Liver (tissue), 8 donors: ENCODE measurements at regions not wholly inside any gene's neighbourhood (a gene's known extent, or its start where the extent isn't known, plus 50 kb on each side); places are given as distances from the start of the nearest gene placed in this dataset.

Experiments
- DNase-seq: peaks from one replicate; pipeline ENCODE4 v3.0.0-alpha.2; 2017; ENCODE audit warnings: low spot score
- H3K27ac ChIP-seq, 2 donors: one replicate each; pipeline ENCODE4 v1.7.0; 2013; ENCODE audit warnings: inconsistent platforms in 2 of 2, low read length in 2 of 2, control low read depth in 1 of 2, low read depth in 1 of 2, mild to moderate bottlenecking in 1 of 2
- H3K27me3 ChIP-seq, 4 donors: one replicate each; pipeline versions ENCODE4 v1.6.1 to v1.7.0; 2013; ENCODE audit warnings: low read length in 3 of 4, inconsistent platforms in 1 of 4, mild to moderate bottlenecking in 1 of 4, moderate library complexity in 1 of 4; ENCODE audit not compliant: control insufficient read depth in 4 of 4, insufficient read depth in 4 of 4
- H3K36me3 ChIP-seq, 4 donors: one replicate each; pipeline versions ENCODE4 v1.6.1 to v1.7.0; 2013; ENCODE audit warnings: low read length in 3 of 4, mild to moderate bottlenecking in 3 of 4, low read depth in 1 of 4, moderate library complexity in 1 of 4; ENCODE audit not compliant: control insufficient read depth in 4 of 4, insufficient read depth in 3 of 4
- H3K4me1 ChIP-seq, 4 donors: one replicate each; pipeline versions ENCODE4 v1.6.1 to v1.7.0; 2013; ENCODE audit warnings: low read length in 3 of 4, mild to moderate bottlenecking in 3 of 4, moderate library complexity in 1 of 4; ENCODE audit not compliant: control insufficient read depth in 4 of 4, insufficient read depth in 4 of 4
- H3K4me3 ChIP-seq, 3 donors: one replicate each; pipeline versions ENCODE4 v1.6.1 to v1.7.0; 2013; ENCODE audit warnings: low read length in 3 of 3, control low read depth in 1 of 3, low read depth in 1 of 3, mild to moderate bottlenecking in 1 of 3
- H3K9ac ChIP-seq, 2 donors: one replicate each; pipeline ENCODE4 v1.7.0; 2013; ENCODE audit warnings: low read length in 2 of 2, mild to moderate bottlenecking in 2 of 2, moderate library complexity in 2 of 2, control low read depth in 1 of 2, low read depth in 1 of 2
- H3K9me3 ChIP-seq, 4 donors: one replicate each; pipeline versions ENCODE4 v1.6.1 to v1.7.0; 2013; ENCODE audit warnings: low read length in 3 of 4; ENCODE audit not compliant: control insufficient read depth in 4 of 4
- EGR1 ChIP-seq, 2 donors: IDR thresholded peaks; 2 replicates each; pipeline ENCODE4 v1.6.1; 2016 to 2018; ENCODE audit warnings: antibody characterized with exemption in 2 of 2, low read depth in 2 of 2
- FOXA1 ChIP-seq: IDR thresholded peaks from 2 replicates; pipeline ENCODE4 v1.6.1; 2016; ENCODE audit warnings: antibody characterized with exemption
- FOXA2 ChIP-seq: IDR thresholded peaks from 2 replicates; pipeline ENCODE4 v1.6.1; 2016; ENCODE audit warnings: antibody characterized with exemption
- GABPA ChIP-seq, 2 donors: IDR thresholded peaks in 1 of 2; conservative IDR thresholded peaks in 1 of 2; 2 replicates each; pipeline ENCODE4 v1.6.1; 2016; ENCODE audit warnings: antibody characterized with exemption in 2 of 2, mild to moderate bottlenecking in 1 of 2, moderate library complexity in 1 of 2
- HNF4G ChIP-seq: IDR thresholded peaks from 2 replicates; pipeline ENCODE4 v1.6.1; 2016; ENCODE audit warnings: antibody characterized with exemption
- NR2F2 ChIP-seq: IDR thresholded peaks from 2 replicates; pipeline ENCODE4 v1.6.1; 2016; ENCODE audit warnings: antibody characterized with exemption
- RAD21 ChIP-seq, 2 donors: IDR thresholded peaks; 2 replicates each; pipeline ENCODE4 v1.6.1; 2016; ENCODE audit warnings: antibody characterized with exemption in 2 of 2, mild to moderate bottlenecking in 2 of 2
- RXRA ChIP-seq, 2 donors: IDR thresholded peaks; 2 replicates each; pipeline ENCODE4 v1.6.1; 2017 to 2018; ENCODE audit warnings: antibody characterized with exemption in 2 of 2, mild to moderate bottlenecking in 1 of 2
- SP1 ChIP-seq: IDR thresholded peaks from 2 replicates; pipeline ENCODE4 v1.6.1; 2018; ENCODE audit warnings: antibody characterized with exemption, mild to moderate bottlenecking
- TAF1 ChIP-seq: conservative IDR thresholded peaks from 2 replicates; pipeline ENCODE4 v1.6.1; 2016; ENCODE audit warnings: antibody characterized with exemption, mild to moderate bottlenecking
- YY1 ChIP-seq: IDR thresholded peaks from 2 replicates; pipeline ENCODE4 v1.6.1; 2016; ENCODE audit warnings: antibody characterized with exemption, mild to moderate bottlenecking
- WGBS: extraction: QIAGEN DNeasy Blood & Tissue Kit; methylation state at CpG from one replicate; pipeline ENCODE4 v1.1.7; 2013; 5-methylcytosine and 5-hydroxymethylcytosine counted together
- TF ChIP-seq, protein P1 (sequence below): fragments of 150-350 bp; IDR thresholded peaks from 2 replicates; pipeline ENCODE4 v1.5.1; 2017; ENCODE audit warnings: improper control_type of control experiment, low read depth, low read length; ENCODE audit not compliant: missing input control
- TF ChIP-seq, protein P2 (sequence below): IDR thresholded peaks from 2 replicates; pipeline ENCODE4 v1.6.1; 2016; ENCODE audit warnings: antibody characterized with exemption
- TF ChIP-seq, protein P3 (sequence below): IDR thresholded peaks from 2 replicates; pipeline ENCODE4 v1.6.1; 2016; ENCODE audit warnings: antibody characterized with exemption
- TF ChIP-seq, protein P4 (sequence below): IDR thresholded peaks from 2 replicates; pipeline ENCODE4 v1.6.1; 2016; ENCODE audit warnings: antibody characterized with exemption, mild to moderate bottlenecking
- TF ChIP-seq, protein P5 (sequence below): IDR thresholded peaks from 2 replicates; pipeline ENCODE4 v1.6.1; 2016; ENCODE audit warnings: antibody characterized with exemption
- donor health status: healthy.
- donor health status: healthy.
- donor health status: healthy.
- donor health status: healthy.
- donor health status: healthy.

DNA sequence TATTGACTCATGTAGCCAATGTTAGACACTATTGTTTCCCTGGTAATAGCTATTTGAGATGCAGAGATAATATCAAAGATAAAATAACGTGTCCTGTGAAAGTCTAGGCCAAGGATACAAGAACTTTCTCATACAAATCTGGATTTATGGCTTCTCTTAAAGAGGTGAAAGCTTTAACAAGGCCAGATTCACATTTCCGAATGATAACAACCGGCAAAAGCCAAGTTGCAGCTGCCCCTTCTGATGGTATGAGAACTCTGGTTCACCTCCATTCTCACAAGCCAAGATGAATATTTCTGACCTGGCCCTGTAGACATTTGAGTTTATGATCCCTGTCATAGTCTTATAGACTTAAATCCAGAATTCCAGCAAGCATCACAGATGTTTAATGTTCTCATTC lies 230.4 kb upstream of the ZC3H12C start (continued):
- TF ChIP-seq, protein P1, sequence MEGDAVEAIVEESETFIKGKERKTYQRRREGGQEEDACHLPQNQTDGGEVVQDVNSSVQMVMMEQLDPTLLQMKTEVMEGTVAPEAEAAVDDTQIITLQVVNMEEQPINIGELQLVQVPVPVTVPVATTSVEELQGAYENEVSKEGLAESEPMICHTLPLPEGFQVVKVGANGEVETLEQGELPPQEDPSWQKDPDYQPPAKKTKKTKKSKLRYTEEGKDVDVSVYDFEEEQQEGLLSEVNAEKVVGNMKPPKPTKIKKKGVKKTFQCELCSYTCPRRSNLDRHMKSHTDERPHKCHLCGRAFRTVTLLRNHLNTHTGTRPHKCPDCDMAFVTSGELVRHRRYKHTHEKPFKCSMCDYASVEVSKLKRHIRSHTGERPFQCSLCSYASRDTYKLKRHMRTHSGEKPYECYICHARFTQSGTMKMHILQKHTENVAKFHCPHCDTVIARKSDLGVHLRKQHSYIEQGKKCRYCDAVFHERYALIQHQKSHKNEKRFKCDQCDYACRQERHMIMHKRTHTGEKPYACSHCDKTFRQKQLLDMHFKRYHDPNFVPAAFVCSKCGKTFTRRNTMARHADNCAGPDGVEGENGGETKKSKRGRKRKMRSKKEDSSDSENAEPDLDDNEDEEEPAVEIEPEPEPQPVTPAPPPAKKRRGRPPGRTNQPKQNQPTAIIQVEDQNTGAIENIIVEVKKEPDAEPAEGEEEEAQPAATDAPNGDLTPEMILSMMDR: no peak

DNA sequence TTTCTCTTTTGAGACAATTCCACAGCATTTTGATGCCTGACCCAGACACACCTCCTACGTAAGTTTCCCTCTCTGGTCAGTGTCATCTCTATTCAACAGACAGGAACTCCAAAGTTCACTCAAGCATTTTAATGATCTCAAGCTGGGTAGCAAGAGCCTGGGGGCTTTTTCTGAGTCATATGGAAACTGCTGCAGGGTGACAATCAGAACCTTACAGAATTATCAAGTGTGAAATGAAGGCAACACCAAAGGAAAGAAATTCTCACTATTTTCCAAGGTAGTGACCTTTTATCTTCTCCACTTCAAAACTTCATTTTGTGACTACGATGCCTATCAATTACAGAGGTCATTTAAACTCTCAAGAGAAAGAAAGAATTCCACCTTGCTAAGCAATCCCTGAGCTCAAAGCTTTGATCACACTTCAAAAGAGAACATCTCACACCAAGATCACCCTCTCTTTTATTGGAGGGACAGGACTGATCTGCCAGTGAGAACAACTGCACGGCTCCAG lies 229.0 kb upstream of the ZC3H12C start:
- H3K9ac ChIP-seq: no peak overlapping the region
- 76% methylated on average over 3 of the region's 3 CpGs for WGBS
- no peaks in the 10 kb centered on the region for H3K4me1 ChIP-seq
- no peak for DNase-seq
- H3K27me3 ChIP-seq: no peaks in the 10 kb centered on the region
- no peaks in the 10 kb centered on the region for H3K36me3 ChIP-seq
- no peak overlapping the region for H3K4me3 ChIP-seq
- H3K9me3 ChIP-seq: no peaks in the 10 kb centered on the region
- TF ChIP-seq, protein P1: no peak
- TF ChIP-seq, protein P2, sequence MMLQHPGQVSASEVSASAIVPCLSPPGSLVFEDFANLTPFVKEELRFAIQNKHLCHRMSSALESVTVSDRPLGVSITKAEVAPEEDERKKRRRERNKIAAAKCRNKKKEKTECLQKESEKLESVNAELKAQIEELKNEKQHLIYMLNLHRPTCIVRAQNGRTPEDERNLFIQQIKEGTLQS: no peak
- no peak for TF ChIP-seq NR2F2
- TF ChIP-seq, protein P3, sequence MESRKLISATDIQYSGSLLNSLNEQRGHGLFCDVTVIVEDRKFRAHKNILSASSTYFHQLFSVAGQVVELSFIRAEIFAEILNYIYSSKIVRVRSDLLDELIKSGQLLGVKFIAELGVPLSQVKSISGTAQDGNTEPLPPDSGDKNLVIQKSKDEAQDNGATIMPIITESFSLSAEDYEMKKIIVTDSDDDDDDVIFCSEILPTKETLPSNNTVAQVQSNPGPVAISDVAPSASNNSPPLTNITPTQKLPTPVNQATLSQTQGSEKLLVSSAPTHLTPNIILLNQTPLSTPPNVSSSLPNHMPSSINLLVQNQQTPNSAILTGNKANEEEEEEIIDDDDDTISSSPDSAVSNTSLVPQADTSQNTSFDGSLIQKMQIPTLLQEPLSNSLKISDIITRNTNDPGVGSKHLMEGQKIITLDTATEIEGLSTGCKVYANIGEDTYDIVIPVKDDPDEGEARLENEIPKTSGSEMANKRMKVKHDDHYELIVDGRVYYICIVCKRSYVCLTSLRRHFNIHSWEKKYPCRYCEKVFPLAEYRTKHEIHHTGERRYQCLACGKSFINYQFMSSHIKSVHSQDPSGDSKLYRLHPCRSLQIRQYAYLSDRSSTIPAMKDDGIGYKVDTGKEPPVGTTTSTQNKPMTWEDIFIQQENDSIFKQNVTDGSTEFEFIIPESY: no peak
- no peak for TF ChIP-seq YY1
- TF ChIP-seq, protein P4, sequence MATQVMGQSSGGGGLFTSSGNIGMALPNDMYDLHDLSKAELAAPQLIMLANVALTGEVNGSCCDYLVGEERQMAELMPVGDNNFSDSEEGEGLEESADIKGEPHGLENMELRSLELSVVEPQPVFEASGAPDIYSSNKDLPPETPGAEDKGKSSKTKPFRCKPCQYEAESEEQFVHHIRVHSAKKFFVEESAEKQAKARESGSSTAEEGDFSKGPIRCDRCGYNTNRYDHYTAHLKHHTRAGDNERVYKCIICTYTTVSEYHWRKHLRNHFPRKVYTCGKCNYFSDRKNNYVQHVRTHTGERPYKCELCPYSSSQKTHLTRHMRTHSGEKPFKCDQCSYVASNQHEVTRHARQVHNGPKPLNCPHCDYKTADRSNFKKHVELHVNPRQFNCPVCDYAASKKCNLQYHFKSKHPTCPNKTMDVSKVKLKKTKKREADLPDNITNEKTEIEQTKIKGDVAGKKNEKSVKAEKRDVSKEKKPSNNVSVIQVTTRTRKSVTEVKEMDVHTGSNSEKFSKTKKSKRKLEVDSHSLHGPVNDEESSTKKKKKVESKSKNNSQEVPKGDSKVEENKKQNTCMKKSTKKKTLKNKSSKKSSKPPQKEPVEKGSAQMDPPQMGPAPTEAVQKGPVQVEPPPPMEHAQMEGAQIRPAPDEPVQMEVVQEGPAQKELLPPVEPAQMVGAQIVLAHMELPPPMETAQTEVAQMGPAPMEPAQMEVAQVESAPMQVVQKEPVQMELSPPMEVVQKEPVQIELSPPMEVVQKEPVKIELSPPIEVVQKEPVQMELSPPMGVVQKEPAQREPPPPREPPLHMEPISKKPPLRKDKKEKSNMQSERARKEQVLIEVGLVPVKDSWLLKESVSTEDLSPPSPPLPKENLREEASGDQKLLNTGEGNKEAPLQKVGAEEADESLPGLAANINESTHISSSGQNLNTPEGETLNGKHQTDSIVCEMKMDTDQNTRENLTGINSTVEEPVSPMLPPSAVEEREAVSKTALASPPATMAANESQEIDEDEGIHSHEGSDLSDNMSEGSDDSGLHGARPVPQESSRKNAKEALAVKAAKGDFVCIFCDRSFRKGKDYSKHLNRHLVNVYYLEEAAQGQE: no peak
- TF ChIP-seq TAF1: no peak
- no peak for TF ChIP-seq FOXA2
- no peak for TF ChIP-seq HNF4G
- TF ChIP-seq FOXA1: no peak
- no peak for TF ChIP-seq GABPA (IDR thresholded peaks at IDR 0.05 in 1 of 2, conservative IDR thresholded peaks at IDR 0.05 in 1 of 2)
- TF ChIP-seq RXRA (IDR thresholded peaks at IDR 0.05): no peak
- TF ChIP-seq SP1: no peak
- TF ChIP-seq, protein P5, sequence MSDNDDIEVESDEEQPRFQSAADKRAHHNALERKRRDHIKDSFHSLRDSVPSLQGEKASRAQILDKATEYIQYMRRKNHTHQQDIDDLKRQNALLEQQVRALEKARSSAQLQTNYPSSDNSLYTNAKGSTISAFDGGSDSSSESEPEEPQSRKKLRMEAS: no peak
- no peak for TF ChIP-seq RAD21 (IDR thresholded peaks at IDR 0.05)
- no peak for TF ChIP-seq EGR1 (IDR thresholded peaks at IDR 0.05; ENCODE audit: low read depth in 2 of 2)
- no peak overlapping the region for H3K27ac ChIP-seq
